Astrocyte (in vitro differentiated cells and primary cell): ENCODE measurements at regions not wholly inside any gene's neighbourhood (a gene's known extent, or its start where the extent isn't known, plus 50 kb on each side); places are given as distances from the start of the nearest gene placed in this dataset.

Experiments used
- DNase-seq: peaks from one replicate; pipeline ENCODE4 v3.0.0-alpha.2; 2010; ENCODE audit warnings: low read depth
- FAIRE-seq: peaks from 2 replicates; lab custom pipeline; 2011; peaks lifted over from hg19 to GRCh38; lab: Jason Lieb, UNC
- H2AFZ ChIP-seq: 2 replicates; pipeline ENCODE4 v1.6.0; 2012; ENCODE audit warnings: low read depth, low read length, inconsistent platforms
- H3K27ac ChIP-seq: 2 replicates; pipeline ENCODE4 v1.5.1; 2011; ENCODE audit warnings: low read depth, low read length, inconsistent platforms
- H3K27me3 ChIP-seq: 2 replicates; pipeline ENCODE4 v1.6.0; 2011; ENCODE audit warnings: low read length, inconsistent platforms; ENCODE audit not compliant: insufficient read depth
- H3K36me3 ChIP-seq: 2 replicates; pipeline ENCODE4 v1.5.1; 2011; ENCODE audit warnings: low read length, inconsistent platforms; ENCODE audit not compliant: insufficient read depth
- H3K4me1 ChIP-seq: 2 replicates; pipeline ENCODE4 v1.5.1; 2011; ENCODE audit warnings: low read length, inconsistent platforms; ENCODE audit not compliant: insufficient read depth
- H3K4me2 ChIP-seq: 2 replicates; pipeline ENCODE4 v1.6.0; 2012; ENCODE audit warnings: low read length, inconsistent platforms
- H3K4me3 ChIP-seq: 2 replicates; pipeline ENCODE4 v1.5.1; 2011; ENCODE audit warnings: low read depth, mild to moderate bottlenecking, low read length, inconsistent platforms; ENCODE audit not compliant: insufficient read depth
- H3K79me2 ChIP-seq: 2 replicates; pipeline ENCODE4 v1.6.0; 2012; ENCODE audit warnings: mild to moderate bottlenecking, low read length, inconsistent platforms; ENCODE audit not compliant: insufficient read depth
- H3K9ac ChIP-seq: 2 replicates; pipeline ENCODE4 v1.6.0; 2012; ENCODE audit warnings: mild to moderate bottlenecking, low read length, inconsistent platforms
- H3K9me3 ChIP-seq: 2 replicates; pipeline ENCODE4 v1.5.1; 2012; ENCODE audit warnings: low read depth, mild to moderate bottlenecking, low read length, inconsistent platforms; ENCODE audit not compliant: insufficient read depth
- H4K20me1 ChIP-seq: 2 replicates; pipeline ENCODE4 v1.6.0; 2012; ENCODE audit warnings: low read length, inconsistent platforms; ENCODE audit not compliant: insufficient read depth
- H3K27ac Mint-ChIP-seq: one replicate; pipeline ENCODE4 v1.8.0; 2021; ENCODE audit warnings: mild to moderate bottlenecking, mixed read lengths; ENCODE audit not compliant: unreplicated experiment
- H3K27me3 Mint-ChIP-seq: one replicate; pipeline ENCODE4 v1.8.0; 2021; ENCODE audit warnings: low read depth, mixed read lengths; ENCODE audit not compliant: unreplicated experiment
- H3K36me3 Mint-ChIP-seq: one replicate; pipeline ENCODE4 v1.8.0; 2021; ENCODE audit warnings: low read depth, mixed read lengths; ENCODE audit not compliant: unreplicated experiment
- H3K4me1 Mint-ChIP-seq: one replicate; pipeline ENCODE4 v1.8.0; 2021; ENCODE audit warnings: low read depth, mixed read lengths; ENCODE audit not compliant: unreplicated experiment
- H3K4me3 Mint-ChIP-seq: one replicate; pipeline ENCODE4 v1.8.0; 2021; ENCODE audit warnings: mild to moderate bottlenecking, moderate library complexity, mixed read lengths; ENCODE audit not compliant: unreplicated experiment
- H3K9me3 Mint-ChIP-seq: one replicate; pipeline ENCODE4 v1.8.0; 2021; ENCODE audit warnings: mild to moderate bottlenecking, mixed read lengths; ENCODE audit not compliant: unreplicated experiment
- CTCF ChIP-seq: IDR thresholded peaks from 2 replicates; pipeline ENCODE4 v1.5.1; 2011; ENCODE audit warnings: low read depth, mild to moderate bottlenecking, inconsistent platforms, low read length, moderate library complexity; ENCODE audit not compliant: insufficient read depth
- EZH2 ChIP-seq: IDR thresholded peaks from 2 replicates; pipeline ENCODE4 v1.6.1; 2012; ENCODE audit warnings: mild to moderate bottlenecking, low read length, inconsistent platforms; ENCODE audit not compliant: insufficient read depth

- Histone ChIP-seq H4K20me1 (no peaks in the 10 kb centered on the region), H2AFZ (no peak overlapping the region), H3K27me3 (no peaks in the 10 kb centered on the region), H3K9ac (no peak overlapping the region), H3K27ac (no peak overlapping the region), H3K4me2 (no peak overlapping the region), H3K36me3 (no peaks in the 10 kb centered on the region), H3K4me1 (peaks cover 30% of the 10 kb centered on the region), H3K79me2 (no peaks in the 10 kb centered on the region), H3K9me3 (no peaks in the 10 kb centered on the region), H3K4me3 (no peak overlapping the region)
- FAIRE-seq (no peak), DNase-seq (no peak)
- Mint-ChIP-seq H3K36me3 (no peaks in the 10 kb centered on the region), H3K9me3 (no peaks in the 10 kb centered on the region), H3K4me1 (peaks cover 36% of the 10 kb centered on the region), H3K27ac (no peak overlapping the region), H3K4me3 (no peak overlapping the region), H3K27me3 (no peaks in the 10 kb centered on the region)
- TF ChIP-seq CTCF (no peak), EZH2 (no peak)
Observed at GRCh38 chr11:97968071-97968470, 1052.7 kb upstream of the CNTN5 start.

DNA sequence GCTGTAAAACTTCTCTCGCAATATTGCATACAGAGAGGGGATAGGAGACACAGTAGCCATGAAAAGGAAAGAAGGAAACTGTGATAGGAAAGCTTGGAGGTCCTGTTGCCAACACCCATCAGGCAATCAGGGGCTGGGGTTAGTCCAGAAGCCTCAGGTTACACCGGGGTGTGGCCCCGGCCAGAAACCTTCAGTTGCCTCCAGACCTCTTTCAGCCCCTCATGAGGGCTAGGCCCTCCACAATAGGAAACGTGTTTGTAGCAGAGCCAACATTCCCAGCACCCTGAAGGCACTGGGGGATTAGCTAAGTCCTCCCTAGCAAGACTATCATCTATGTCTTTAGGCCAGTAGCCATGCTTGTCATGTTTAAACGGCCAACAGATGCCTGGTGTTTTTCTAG, 1048.0 kb upstream of the CNTN5 start:
- no peak for FAIRE-seq

More for the DNA sequence above, 1048.0 kb upstream of the CNTN5 start:
- TF ChIP-seq CTCF = no peak
- no peaks in the 10 kb centered on the region for H3K36me3 Mint-ChIP-seq
- H2AFZ ChIP-seq = peak overlapping the region; percentile 23
- H3K79me2 ChIP-seq = no peaks in the 10 kb centered on the region
- H3K4me1 Mint-ChIP-seq = peaks cover 22% of the 10 kb centered on the region
- no peaks in the 10 kb centered on the region for H3K36me3 ChIP-seq
- no peak overlapping the region for H3K4me2 ChIP-seq
- H3K27ac ChIP-seq = no peak overlapping the region
- H3K4me3 ChIP-seq = no peak overlapping the region
- DNase-seq = no peak
- H3K27me3 ChIP-seq = no peaks in the 10 kb centered on the region
- H3K27ac Mint-ChIP-seq = no peak overlapping the region
- H3K9ac ChIP-seq = no peak overlapping the region
- H3K9me3 Mint-ChIP-seq = peaks cover 2% of the 10 kb centered on the region
- H3K4me1 ChIP-seq = no peaks in the 10 kb centered on the region
- no peaks in the 10 kb centered on the region for H4K20me1 ChIP-seq
- H3K27me3 Mint-ChIP-seq = no peaks in the 10 kb centered on the region
- no peak overlapping the region for H3K4me3 Mint-ChIP-seq
- H3K9me3 ChIP-seq = no peaks in the 10 kb centered on the region
